ENCODE measurements at regions not wholly inside any gene's neighbourhood (a gene's known extent, or its start where the extent isn't known, plus 50 kb on each side); places are given as distances from the start of the nearest gene placed in this dataset.

- TF ChIP-seq EZH2 (IDR thresholded peaks at IDR 0.05; ENCODE audit: insufficient read depth, poor library complexity, severe bottlenecking) (no peak), EZH2phosphoT487 (IDR thresholded peaks at IDR 0.05; ENCODE audit: insufficient read depth, low read depth) (no peak)
These were observed 62.0 kb upstream of the SIX3 start for GRCh38 chr2:44879269-44880124.

Data from GM23248 (cell line).